NCI-H748 treated with DMSO at 0.1 percent for 48 hours (cell line): ENCODE measurements at regions not wholly inside any gene's neighbourhood (a gene's known extent, or its start where the extent isn't known, plus 50 kb on each side); places are given as distances from the start of the nearest gene placed in this dataset.

Experiments
- DNase-seq: peaks from one replicate; lab custom pipeline; 2025; lab: John Stamatoyannopoulos, UW

GRCh38 chr6:164152611-164153010, 738.1 kb downstream of the QKI start:
- no peak for DNase-seq

- DNase-seq: peak; percentile 55
These were observed 736.9 kb downstream of the QKI start for GRCh38 chr6:164151161-164152120.

GRCh38 chr6:164150232-164150631, 735.7 kb downstream of the QKI start:
- no peak for DNase-seq

- DNase-seq: no peak
These were observed 734.3 kb downstream of the QKI start for GRCh38 chr6:164148788-164149187.

GRCh38 chr6:164144316-164144715, 729.8 kb downstream of the QKI start:
- DNase-seq: no peak

GRCh38 chr6:164142322-164142721, 727.8 kb downstream of the QKI start:
- no peak for DNase-seq

- DNase-seq: no peak
These were observed 721.1 kb downstream of the QKI start for GRCh38 chr6:164135511-164136132.

- DNase-seq: peak; percentile 17
These were observed 718.6 kb downstream of the QKI start for GRCh38 chr6:164133095-164133494.

- no peak for DNase-seq
These were observed 716.1 kb downstream of the QKI start for GRCh38 chr6:164130585-164130984.

- DNase-seq: no peak
These were observed 715.6 kb downstream of the QKI start for GRCh38 chr6:164130151-164130550.

- no peak for DNase-seq
These were observed 714.7 kb downstream of the QKI start for GRCh38 chr6:164129218-164129617.

GRCh38 chr6:164128101-164128500, 713.6 kb downstream of the QKI start:
- no peak for DNase-seq

- DNase-seq: no peak
These were observed 710.5 kb downstream of the QKI start for GRCh38 chr6:164124986-164125385.

- no peak for DNase-seq
These were observed 710.0 kb downstream of the QKI start for GRCh38 chr6:164124473-164124872.

- DNase-seq: no peak
These were observed 707.6 kb downstream of the QKI start for GRCh38 chr6:164122109-164122508.

GRCh38 chr6:164121527-164121926, 707.0 kb downstream of the QKI start:
- no peak for DNase-seq

- no peak for DNase-seq
These were observed 700.1 kb downstream of the QKI start for GRCh38 chr6:164114651-164115050.

GRCh38 chr6:164114051-164114450, 699.5 kb downstream of the QKI start:
- DNase-seq: no peak

GRCh38 chr6:164113637-164114036, 699.1 kb downstream of the QKI start:
- no peak for DNase-seq

GRCh38 chr6:164109770-164110140, 695.2 kb downstream of the QKI start:
- no peak for DNase-seq

GRCh38 chr6:164108869-164109769, 694.6 kb downstream of the QKI start:
- DNase-seq: peak; percentile 11

GRCh38 chr6:164108092-164108491, 693.6 kb downstream of the QKI start:
- DNase-seq: no peak
